HG03342 (cell line): ENCODE measurements at regions not wholly inside any gene's neighbourhood (a gene's known extent, or its start where the extent isn't known, plus 50 kb on each side); places are given as distances from the start of the nearest gene placed in this dataset.
"Not testable (repeated sequence)": the region's sequence is repeated elsewhere in the genome, so short reads cannot be mapped to it uniquely, and the experiment has no call there.

Source experiments
- ATAC-seq: cut with Tn5 transposase; IDR thresholded peaks from one replicate; pipeline ENCODE4 v1.9.1; 2021; ENCODE audit warnings: mild to moderate bottlenecking, moderate library complexity; ENCODE audit not compliant: unreplicated experiment

DNA sequence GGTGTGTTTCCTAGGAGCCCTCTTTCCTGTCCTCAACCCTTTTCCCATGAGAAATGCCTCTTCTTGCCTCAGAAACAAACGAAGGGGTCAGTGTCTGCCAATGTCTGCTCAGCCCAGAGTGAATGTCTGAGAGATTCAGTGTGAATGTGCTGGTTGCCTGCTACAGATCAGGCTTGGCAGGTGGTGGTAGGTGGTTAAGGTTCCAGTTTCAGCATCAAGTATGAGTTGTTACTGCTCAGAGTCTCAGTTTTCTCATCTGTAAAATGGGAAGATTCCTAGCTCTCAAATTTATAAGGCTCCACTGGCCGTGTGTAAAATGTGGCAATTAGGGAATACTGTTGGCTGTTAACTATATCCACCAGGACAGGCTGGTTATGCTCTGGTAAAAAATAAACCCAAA, 96.3 kb upstream of the PLGLB2 start:
- ATAC-seq = not testable (repeated sequence)

DNA sequence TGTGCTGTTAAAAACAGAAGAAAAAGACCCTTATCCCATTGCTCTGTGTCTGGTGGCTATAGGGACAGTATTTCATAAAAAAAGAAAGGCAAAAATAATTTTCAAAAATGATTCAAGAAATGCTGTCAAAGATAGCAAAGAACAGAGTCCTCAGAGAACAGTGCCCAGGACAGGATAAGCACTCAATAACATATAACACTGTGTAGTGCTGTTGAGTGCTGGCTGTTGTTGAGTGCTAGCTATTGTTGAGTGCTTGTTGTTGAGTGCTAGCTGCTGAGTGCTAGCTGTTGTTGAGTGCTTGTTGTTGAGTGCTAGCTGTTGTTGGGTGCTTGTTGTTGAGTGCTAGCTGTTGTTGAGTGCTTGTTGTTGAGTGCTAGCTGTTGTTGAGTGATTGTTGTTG, 94.5 kb upstream of the PLGLB2 start:
- ATAC-seq = not testable (repeated sequence)

DNA sequence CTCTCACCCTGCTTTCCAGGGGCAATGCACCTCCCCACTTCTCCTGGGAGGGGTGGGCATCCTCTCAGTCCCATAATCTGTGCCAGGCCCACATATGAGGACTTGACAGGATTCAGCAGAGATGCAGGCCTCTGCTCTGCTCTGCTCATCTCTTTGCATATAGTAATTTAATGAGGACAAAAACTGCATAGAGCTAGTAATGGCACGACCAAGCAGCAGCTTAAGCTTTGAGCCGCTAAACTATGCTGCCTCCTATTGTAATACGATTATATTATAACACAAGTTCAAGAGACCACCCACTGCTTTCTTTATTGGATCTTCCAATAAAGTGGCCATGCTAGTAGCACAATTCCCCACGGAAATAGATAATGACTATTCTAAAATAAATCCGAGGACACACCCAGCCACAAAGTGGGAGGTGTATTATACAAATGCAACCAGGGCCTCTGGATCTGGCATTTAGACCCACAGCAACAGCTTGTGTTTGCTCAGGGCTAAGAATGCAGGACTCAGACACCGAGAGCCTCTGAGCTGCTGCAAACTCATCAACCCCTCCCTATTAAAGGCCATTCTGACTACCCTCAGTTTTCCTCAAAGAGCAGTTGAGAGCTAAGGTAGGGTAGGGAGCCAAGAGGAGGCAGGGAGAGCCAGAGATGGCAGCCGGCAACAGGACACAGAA, 93.6 kb upstream of the PLGLB2 start:
- not testable (repeated sequence) for ATAC-seq

DNA sequence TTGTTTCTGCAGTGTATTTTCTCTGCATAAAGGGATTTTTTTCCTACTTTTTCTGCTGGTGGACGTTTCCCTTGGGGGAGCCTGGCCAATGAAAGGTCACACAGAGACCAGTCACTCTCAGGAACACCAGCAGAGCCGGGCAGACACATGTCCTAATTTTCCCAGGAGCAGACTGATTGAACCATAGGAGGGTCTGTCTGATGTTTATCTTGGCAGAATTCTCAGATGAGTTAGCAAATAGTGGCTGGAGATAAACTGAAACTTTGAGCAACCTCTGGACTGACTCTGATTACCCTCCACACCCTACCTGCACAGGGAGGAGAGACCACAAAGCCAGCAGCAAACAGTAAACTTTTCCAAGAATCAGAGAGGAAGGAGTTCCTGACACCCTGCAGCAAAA, 90.0 kb upstream of the PLGLB2 start:
- not testable (repeated sequence) for ATAC-seq

DNA sequence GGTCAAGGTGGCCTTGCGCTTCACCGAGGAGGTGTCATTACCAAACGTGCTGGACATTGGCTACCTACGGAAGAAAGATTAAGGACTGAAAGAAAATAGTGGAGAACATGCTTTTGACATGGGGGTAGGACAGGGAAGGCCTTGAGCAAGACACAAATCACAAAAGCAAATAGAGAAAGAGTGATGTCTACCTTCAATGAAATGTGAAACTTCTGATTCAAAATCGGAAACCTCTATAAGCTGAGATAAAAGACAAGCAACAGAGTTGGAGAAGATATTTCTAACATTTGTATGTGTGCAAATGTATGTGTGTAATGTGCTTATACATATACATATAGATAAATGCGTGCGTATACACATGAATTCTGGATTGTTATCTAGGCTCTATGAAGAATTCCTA, 89.5 kb upstream of the PLGLB2 start:
- ATAC-seq = not testable (repeated sequence)

DNA sequence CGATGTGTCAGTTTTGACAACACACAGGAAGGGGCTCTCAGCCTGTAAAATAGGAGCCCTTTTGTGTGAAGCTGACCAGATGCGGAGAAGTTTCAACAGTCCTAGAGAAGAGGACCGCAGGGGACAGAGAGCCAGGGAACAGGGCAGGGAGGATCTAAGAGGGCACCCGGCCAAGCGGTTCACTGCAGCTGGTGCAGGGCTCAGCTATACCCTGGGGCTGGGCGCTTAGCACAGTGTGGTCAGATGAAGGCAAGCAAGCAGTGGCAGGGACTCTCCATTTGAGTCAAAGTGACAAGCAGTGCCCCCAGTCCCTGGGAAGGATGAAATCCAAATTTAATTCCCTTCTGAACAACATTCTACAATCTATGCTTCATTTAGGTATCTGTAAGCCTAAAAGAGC, 88.9 kb upstream of the PLGLB2 start:
- not testable (repeated sequence) for ATAC-seq

DNA sequence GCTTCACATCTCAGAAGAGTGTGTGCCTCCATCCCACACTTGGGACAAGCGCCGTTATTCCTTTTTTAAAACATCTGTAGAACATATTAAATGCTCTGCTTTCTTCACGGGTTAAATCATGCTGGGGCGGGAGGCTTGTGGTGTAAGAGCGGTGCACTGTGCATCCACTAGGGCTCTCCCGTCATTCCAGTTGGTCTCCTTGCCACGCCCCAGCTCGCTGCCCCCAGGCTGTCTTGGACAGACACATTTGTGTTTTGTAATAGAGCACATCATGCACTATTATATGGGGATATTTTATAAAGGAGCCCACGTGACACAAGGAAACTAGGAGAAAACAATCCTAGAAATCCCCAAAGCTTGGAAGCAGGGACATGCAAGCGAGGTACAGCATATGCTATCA, 87.7 kb upstream of the PLGLB2 start:
- not testable (repeated sequence) for ATAC-seq

DNA sequence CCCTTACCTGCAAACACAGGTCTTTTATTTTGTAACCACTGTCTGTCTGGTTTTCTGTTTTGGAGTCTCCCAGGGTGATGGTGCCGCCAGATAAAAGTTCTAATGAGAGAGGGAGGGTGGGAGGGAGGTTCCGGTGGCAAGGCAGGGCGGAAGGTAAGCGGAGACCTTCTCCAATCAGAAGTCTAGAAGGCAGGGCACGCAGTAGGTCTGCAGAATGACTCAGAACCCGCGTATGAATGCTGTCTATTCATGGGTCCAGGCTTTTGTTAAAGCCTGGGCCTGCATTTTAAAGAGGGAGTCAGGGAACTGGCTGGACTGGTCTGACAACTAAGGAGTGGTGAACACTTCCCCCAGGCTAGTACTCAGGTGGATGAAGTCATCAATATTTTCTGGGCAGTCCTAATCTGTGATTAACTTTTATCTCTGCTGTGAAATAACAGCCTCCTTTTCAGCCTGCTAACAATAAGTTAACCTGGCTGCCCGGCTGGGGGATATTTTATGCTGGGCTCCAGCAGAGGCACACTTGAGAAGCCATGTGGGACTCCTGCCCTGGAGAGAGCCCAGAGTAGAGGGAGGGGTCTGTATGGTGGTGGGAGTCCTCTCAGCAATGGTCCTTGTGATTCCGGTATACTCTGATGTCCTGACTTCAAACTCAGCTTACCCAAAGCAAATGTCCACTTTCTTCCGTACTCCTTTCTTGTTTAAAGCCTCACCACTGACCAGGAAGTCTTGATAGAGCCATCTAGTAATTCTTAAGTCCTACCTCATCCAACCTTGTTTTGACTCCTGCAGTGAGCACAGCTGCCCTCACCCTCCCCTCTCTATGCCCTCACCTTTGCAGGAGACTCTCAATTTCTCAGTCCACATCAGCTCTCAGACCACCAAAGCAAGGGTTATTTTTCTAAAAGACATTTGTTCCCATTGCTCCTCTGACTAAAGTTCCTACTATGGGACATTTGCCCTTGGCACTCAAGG, 85.3 kb upstream of the PLGLB2 start:
- not testable (repeated sequence) for ATAC-seq

DNA sequence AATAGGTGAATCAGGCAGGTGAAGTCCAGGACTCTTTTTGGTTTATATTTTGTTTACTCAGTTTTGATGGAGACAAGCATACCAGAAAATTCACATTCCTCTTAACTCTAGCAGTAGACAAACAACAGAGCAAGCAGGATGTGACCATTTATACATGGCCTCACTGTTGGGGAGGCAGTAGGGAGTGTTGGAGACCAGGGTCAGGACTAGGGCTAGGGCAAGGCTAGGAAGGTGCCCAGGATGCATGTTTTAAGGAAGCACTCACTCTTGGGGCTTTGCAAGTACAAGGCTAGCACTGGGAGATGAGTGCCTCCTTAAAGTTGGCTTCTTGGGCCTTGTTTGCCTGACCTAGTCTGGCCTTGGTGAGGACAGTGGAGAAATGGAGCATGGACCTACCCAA, 84.5 kb upstream of the PLGLB2 start:
- not testable (repeated sequence) for ATAC-seq

DNA sequence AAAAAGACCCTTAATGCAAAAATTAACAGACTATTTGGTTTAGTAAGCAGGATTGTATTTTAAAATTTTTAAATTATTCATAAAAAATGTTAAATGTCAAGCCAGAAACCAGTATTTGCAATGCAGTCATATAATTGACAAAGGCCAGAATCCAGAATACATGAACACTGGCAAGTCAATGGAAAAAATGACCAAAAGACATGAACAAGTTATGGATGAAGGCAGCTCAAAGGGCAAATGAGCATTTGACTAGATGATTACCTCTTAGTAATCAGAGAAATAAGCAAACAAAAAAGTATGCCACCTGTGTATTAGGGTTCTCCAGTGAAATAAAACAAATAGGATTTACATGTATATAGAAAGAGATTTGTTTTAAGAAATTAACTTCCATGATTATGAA, 80.9 kb upstream of the PLGLB2 start:
- ATAC-seq = not testable (repeated sequence)

DNA sequence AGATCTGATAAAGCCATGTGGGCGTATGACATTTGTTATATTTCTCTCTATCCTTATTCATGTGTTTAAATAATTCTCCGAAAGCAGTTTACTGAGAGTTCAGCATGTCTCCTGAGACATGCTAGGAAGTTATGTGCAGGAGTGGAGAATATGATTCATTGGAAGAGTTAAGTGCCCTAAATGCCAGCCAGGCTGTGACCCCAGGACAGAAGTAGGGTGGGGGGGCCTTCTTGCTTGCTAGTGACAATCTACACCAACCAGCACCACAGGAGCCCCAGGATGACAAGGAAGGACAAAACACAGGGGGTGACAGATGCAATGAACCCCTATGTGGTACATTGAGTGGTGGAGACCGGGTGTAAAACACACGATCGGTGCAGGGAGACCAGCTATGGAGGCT, 79.5 kb upstream of the PLGLB2 start:
- not testable (repeated sequence) for ATAC-seq

DNA sequence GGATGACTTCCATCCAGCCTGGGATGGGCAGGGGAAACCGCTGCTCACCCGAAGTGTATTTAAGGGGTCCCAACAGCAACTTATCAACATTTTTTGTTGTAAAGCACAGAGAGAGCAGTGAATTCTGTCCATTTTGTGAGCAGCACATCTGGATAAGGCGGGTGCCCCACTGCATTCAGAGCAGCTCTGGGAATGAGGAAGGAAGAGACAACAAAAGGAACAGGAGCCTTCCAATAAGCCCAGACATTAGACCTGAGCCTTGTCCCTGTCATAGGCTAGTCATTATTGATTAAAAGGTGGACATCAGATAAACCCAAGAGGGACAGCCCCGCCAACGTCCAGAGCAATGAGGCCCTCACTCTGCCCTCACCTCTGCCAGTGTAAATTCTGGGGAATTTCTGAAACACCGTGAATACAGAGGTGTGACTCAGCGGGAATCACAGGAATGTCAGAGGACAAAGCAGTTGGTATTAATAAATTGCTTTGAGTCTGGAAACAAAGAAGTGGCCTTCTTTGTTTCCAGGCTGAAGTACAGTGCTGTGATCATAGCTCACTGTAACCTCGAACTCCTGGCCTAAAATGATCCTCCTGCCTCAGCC, 78.2 kb upstream of the PLGLB2 start:
- not testable (repeated sequence) for ATAC-seq

DNA sequence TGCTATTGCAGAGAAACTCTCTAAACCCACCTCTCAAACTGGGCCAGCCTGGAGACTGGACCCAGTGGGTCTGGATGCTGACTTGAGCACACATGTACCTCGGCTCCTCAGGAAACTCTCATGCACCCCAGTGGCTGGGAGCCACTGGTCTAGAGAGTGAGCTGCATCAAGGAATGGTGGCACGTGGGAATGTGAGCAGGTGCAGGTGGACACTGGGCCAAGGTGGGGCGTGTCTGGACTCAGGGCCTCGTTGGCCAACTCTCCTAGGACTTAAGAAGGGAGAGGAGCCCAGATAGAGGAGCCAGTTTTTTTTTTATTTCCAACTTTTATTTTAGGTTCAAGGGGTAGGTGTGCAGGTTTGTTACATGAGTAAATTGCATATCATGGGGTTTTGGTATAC, 75.5 kb upstream of the PLGLB2 start:
- not testable (repeated sequence) for ATAC-seq

DNA sequence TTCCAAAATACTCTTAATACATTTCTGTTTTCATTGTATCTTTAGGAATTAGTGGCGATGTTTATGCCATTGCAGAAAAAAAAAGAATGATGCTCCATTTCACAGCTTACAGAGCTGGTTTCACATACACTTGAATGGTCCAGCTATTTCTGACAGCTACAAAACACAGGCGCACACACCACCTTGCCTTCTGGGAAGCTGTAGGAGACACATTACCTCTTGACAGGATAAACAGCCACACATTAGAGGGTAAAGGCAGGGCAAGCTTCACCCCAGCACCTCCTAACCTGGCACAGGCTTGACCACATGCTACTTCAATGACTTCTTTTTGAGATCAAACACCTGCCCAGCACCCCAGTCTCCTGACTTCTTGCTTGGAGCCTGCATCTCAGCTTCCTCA, 73.2 kb upstream of the PLGLB2 start:
- ATAC-seq = not testable (repeated sequence)

DNA sequence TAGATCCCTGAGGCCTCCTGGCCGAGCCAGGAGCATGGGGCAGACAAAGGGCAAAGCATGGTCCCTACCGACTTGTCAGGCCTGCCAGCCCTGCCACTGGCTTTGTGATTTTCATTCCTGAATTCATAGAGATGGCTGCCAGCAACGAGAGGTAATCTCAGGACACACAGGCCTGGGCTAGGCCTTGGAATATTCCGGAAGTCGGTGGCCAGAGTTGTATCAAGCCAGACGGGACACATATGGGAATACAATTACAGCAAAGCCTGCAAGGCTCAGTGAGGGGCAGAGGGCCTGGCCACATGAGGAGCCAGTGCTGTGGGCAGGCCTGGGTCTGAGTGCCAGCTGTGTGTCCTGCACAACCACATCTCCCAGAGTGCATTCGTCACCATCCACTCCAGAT, 72.4 kb upstream of the PLGLB2 start:
- ATAC-seq = not testable (repeated sequence)

DNA sequence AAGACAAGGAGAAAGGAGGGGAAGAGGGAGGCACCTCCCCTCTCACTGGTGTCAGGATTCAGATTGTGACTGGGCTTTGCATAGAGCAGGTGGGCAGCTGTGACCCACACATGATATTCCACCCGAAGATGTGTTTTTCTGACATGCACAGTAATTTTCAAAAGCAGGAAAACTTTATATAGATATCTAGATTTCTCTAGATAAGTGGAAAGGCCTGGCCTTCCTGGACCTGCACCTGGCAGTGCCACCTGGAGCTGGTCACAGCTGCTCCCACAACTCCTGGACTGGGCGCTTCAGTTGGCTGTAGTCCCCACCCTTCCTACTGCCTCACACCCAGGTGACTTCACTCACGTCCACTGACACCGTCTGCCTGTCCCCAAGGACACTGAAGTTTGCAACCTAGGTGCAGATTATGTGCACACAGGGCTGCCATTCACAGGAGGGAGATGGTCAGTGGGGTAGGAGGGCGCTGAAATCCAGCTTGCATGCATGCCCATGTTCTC, 70.4 kb upstream of the PLGLB2 start:
- ATAC-seq = not testable (repeated sequence)

DNA sequence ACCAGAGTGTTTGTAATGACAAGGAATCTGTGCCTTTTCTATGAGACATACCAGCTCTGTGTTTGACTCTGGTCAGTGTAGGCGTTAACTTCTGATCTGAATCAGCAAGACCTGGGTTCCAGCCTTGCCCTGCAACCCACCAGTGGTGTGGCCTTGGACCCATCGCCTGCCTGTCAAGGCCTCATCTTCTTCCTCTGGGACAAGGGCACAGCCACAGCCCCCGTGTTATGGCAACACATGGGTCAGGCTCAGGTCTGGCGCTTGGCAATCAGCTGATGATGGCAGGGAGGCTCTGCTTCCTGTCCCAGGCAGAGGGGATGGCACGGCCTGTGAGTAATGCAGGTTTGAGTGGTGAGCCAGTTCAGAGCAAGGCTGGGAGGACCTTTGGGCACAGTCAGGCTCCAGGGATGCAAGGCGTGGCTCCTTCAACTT, 69.1 kb upstream of the PLGLB2 start:
- ATAC-seq = not testable (repeated sequence)

DNA sequence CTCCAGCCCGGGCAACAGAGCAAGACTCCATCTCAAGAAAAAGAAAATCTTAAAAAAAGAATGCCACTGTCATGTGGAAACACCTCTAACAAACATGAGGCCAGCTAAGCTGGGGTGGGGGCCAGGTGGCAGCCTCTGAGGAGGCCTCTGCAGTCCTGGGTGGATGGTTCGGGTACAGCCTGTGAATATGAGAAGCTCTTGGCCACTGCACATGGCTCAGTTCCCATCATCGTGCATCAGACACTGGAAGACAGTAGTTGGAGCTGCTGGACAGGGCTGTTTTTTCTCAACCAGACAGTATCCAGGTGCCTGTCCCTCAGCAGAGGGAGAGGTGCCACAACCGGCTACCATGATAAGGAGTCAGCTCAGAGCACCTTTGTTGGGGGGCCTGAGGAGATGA, 67.9 kb upstream of the PLGLB2 start:
- not testable (repeated sequence) for ATAC-seq

DNA sequence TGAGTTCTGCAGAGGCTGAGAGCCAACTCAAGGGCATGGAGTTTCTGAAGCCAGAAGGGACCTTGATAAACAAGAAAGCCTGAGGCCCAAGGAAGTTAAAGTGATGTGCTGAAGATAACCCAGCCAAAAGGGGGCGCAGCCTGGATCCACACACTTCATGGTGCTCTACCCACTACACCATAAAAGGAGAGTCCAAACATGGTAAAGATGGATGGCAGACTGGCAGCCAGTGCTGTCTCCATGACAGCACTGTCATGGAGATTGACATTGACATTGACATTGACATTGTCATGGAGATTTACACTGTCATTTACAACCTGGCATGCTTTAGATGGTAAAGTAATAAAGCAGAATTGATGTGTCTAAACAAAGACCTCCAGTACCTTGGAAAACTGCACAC, 67.2 kb upstream of the PLGLB2 start:
- not testable (repeated sequence) for ATAC-seq

DNA sequence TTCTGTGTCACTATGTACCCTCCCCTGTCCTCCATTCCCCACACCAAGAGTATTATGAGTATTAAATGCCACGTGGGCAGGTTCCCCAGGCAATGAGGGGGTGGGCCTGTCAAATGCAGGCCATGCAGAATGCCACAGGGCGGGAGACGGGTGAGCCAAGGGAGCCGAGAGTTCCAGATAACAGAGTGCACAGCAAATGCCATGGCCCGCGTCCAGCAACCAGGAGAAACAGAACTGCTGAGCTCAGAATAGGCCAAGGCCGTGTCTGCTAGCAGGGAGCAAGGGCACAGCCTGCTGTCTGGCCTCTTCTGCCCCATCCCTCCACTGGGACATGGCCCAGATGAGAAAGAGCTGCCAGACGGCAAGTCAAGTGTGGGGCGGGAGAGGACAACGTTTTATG, 64.4 kb upstream of the PLGLB2 start:
- not testable (repeated sequence) for ATAC-seq

DNA sequence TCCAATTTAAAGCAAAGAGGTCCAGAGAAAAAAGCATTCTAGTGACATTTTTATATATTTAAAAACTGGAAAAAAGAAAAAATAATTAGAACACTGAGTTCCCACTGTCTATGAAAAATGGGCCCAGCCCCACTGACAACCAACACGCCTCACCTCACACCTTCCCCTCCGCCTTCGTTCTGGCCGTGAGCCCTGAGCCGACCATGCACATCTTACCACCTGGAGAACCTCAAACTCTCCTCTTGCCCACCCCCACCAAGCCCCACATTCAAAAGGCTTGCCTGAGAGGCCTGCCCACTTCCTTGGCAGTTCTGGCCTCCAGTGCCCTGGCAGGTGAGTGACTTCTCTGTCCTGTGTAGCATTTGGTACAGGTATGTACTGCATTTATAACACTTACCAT, 63.9 kb upstream of the PLGLB2 start:
- not testable (repeated sequence) for ATAC-seq
